Stomach smooth muscle (tissue), 2 donors: ENCODE measurements at regions not wholly inside any gene's neighbourhood (a gene's known extent, or its start where the extent isn't known, plus 50 kb on each side); places are given as distances from the start of the nearest gene placed in this dataset.
"Not testable (repeated sequence)": the region's sequence is repeated elsewhere in the genome, so short reads cannot be mapped to it uniquely, and the experiment has no call there.

ENCODE experiments used
- H3K27ac ChIP-seq: one replicate; pipeline ENCODE4 v1.7.0; 2013; ENCODE audit warnings: mild to moderate bottlenecking, low read length, inconsistent platforms
- H3K27me3 ChIP-seq, 2 donors: one replicate each; pipeline ENCODE4 v1.7.0; 2013; ENCODE audit warnings: low read length in 2 of 2; ENCODE audit not compliant: insufficient read depth in 2 of 2, control insufficient read depth in 1 of 2
- H3K36me3 ChIP-seq, 2 donors: one replicate each; pipeline ENCODE4 v1.7.0; 2013; ENCODE audit warnings: low read length in 2 of 2; ENCODE audit not compliant: control insufficient read depth in 2 of 2, insufficient read depth in 2 of 2
- H3K4me1 ChIP-seq: one replicate; pipeline ENCODE4 v1.7.0; 2013; ENCODE audit warnings: low read length; ENCODE audit not compliant: control insufficient read depth, insufficient read depth
- H3K4me3 ChIP-seq, 2 donors: one replicate each; pipeline ENCODE4 v1.7.0; 2013; ENCODE audit warnings: low read length in 2 of 2
- H3K9ac ChIP-seq, 2 donors: one replicate each; pipeline ENCODE4 v1.7.0; 2013; ENCODE audit warnings: low read length in 2 of 2, mild to moderate bottlenecking in 1 of 2
- H3K9me3 ChIP-seq, 2 donors: one replicate each; pipeline ENCODE4 v1.7.0; 2013; ENCODE audit warnings: low read length in 2 of 2; ENCODE audit not compliant: control insufficient read depth in 2 of 2
- donor health status: healthy.
- donor health status: Pancreatic carcinoma.

- Histone ChIP-seq H3K27ac (no peak overlapping the region), H3K4me1 (no peaks in the 10 kb centered on the region), H3K9ac (no peak overlapping the region), H3K9me3 (no peaks in the 10 kb centered on the region), H3K4me3 (no peak overlapping the region), H3K36me3 (no peaks in the 10 kb centered on the region), H3K27me3 (no peaks in the 10 kb centered on the region)
Observed at GRCh38 chr11:21711341-21711740, 481.5 kb upstream of the ANO5 start.

GRCh38 chr11:21723678-21724077 is 469.2 kb upstream of the ANO5 start:
- Histone ChIP-seq H3K4me3 (no peak overlapping the region), H3K9me3 (no peaks in the 10 kb centered on the region), H3K36me3 (no peaks in the 10 kb centered on the region), H3K4me1 (peaks cover 2% of the 10 kb centered on the region), H3K27me3 (no peaks in the 10 kb centered on the region), H3K27ac (no peak overlapping the region), H3K9ac (no peak overlapping the region)

GRCh38 chr11:21727102-21727501 is 465.8 kb upstream of the ANO5 start:
- no peaks in the 10 kb centered on the region for H3K36me3 ChIP-seq
- no peak overlapping the region for H3K9ac ChIP-seq
- peaks cover 3 to 6% of the 10 kb centered on the region in 2 donors for H3K9me3 ChIP-seq
- peaks cover 2% of the 10 kb centered on the region for H3K4me1 ChIP-seq
- no peak overlapping the region for H3K4me3 ChIP-seq
- no peaks in the 10 kb centered on the region for H3K27me3 ChIP-seq
- H3K27ac ChIP-seq, result no peak overlapping the region

- H3K4me1 ChIP-seq, result no peaks in the 10 kb centered on the region
- peaks cover 0 to 4% of the 10 kb centered on the region in 2 donors for H3K9me3 ChIP-seq
- no peak overlapping the region for H3K27ac ChIP-seq
- H3K27me3 ChIP-seq, result no peaks in the 10 kb centered on the region
- H3K9ac ChIP-seq, result no peak overlapping the region
- H3K4me3 ChIP-seq, result no peak overlapping the region
- H3K36me3 ChIP-seq, result no peaks in the 10 kb centered on the region
Observed at GRCh38 chr11:21736404-21736803, 456.5 kb upstream of the ANO5 start.

GRCh38 chr11:21752475-21753243 is 440.2 kb upstream of the ANO5 start:
- not testable (repeated sequence) for H3K4me1 ChIP-seq, H3K9me3 ChIP-seq, H3K4me3 ChIP-seq, H3K9ac ChIP-seq, H3K36me3 ChIP-seq, H3K27me3 ChIP-seq, H3K27ac ChIP-seq

- not testable (repeated sequence) for H3K9me3 ChIP-seq, H3K4me1 ChIP-seq, H3K27me3 ChIP-seq, H3K4me3 ChIP-seq, H3K27ac ChIP-seq, H3K9ac ChIP-seq, H3K36me3 ChIP-seq
Observed at GRCh38 chr11:21753244-21753767, 439.6 kb upstream of the ANO5 start.

GRCh38 chr11:21761000-21761399 is 431.9 kb upstream of the ANO5 start:
- H3K9me3 ChIP-seq, result peaks cover 0 to 8% of the 10 kb centered on the region in 2 donors
- no peaks in the 10 kb centered on the region for H3K27me3 ChIP-seq
- no peak overlapping the region for H3K9ac ChIP-seq

DNA sequence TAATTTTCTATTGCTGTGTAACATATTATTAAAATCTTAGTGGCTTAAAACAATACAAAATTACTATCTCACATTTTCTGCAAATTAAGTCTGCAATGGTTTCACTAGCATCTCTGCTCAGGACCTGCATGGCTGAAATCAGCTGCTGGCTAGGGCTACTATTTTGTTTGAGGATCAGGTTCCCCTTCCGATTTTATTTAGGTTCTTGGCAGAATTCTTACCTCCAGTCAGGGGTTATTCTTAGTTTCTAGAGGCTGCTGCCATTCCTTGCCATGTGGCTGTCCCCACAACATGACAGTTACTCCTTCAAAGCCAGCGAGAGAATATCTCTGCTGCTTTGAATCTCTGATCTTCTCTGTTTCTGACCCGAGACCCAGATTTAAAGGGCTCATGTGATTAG is 424.5 kb upstream of the ANO5 start:
- H3K27me3 ChIP-seq, result no peaks in the 10 kb centered on the region
- H3K9me3 ChIP-seq, result peaks cover 0 to 4% of the 10 kb centered on the region in 2 donors
- no peaks in the 10 kb centered on the region for H3K36me3 ChIP-seq
- no peaks in the 10 kb centered on the region for H3K4me1 ChIP-seq
- H3K27ac ChIP-seq, result no peak overlapping the region
- H3K9ac ChIP-seq, result no peak overlapping the region
- H3K4me3 ChIP-seq, result no peak overlapping the region

More at GRCh38 chr11:21761000-21761399, 431.9 kb upstream of the ANO5 start:
- Histone ChIP-seq H3K4me3 (no peak overlapping the region), H3K27ac (no peak overlapping the region), H3K36me3 (no peaks in the 10 kb centered on the region), H3K4me1 (no peaks in the 10 kb centered on the region)

GRCh38 chr11:21769188-21769587 is 423.7 kb upstream of the ANO5 start:
- Histone ChIP-seq H3K27ac (no peak overlapping the region), H3K9me3 (peaks cover 0 to 4% of the 10 kb centered on the region in 2 donors), H3K36me3 (no peaks in the 10 kb centered on the region), H3K27me3 (no peaks in the 10 kb centered on the region), H3K4me3 (no peak overlapping the region), H3K4me1 (peaks cover under 1% of the 10 kb centered on the region), H3K9ac (no peak overlapping the region)

DNA sequence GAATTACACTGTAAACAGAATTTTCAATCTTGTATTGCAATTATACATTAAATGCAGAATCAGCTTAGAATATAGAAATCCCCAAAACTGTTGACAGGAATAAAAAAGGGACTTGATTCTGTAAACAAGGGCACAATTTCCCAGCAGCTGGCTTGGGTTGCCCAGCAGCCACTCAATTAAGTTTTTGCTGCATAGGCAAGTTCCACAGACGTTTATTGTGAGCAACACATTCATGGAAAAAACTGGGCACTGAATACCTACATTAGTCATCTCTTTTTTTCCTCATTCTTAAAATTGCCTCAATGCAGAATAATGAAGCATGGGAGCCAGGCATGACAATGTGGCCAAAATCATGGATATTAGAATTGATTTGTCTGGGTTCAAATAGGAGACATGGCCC is 421.8 kb upstream of the ANO5 start:
- Histone ChIP-seq H3K27ac (no peak overlapping the region), H3K36me3 (no peaks in the 10 kb centered on the region), H3K9me3 (peaks cover 0 to 4% of the 10 kb centered on the region in 2 donors), H3K27me3 (no peaks in the 10 kb centered on the region), H3K9ac (no peak overlapping the region), H3K4me1 (peaks cover 3% of the 10 kb centered on the region), H3K4me3 (no peak overlapping the region)

DNA sequence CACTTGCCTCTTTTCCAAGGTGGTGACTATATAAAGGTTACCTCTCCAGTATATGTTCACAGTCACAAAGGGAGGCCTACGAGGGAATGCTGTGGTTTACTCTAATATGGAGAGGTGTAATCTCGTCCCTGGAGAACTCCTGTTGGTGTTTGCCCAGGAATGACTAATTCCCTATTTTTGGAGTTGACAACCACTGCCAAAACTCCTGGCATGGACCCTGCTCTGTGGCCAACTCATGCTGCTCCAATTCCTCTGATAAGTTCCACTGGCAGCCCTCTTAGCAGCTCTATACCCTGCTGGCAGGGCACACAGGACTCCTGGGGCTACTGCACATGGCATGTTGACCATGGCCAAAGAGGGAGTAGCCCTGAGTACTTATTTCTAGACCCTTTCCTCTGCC is 418.7 kb upstream of the ANO5 start:
- H3K4me3 ChIP-seq, result no peak overlapping the region
- H3K27ac ChIP-seq, result no peak overlapping the region
- peaks cover 0 to 4% of the 10 kb centered on the region in 2 donors for H3K9me3 ChIP-seq
- H3K27me3 ChIP-seq, result no peaks in the 10 kb centered on the region
- no peaks in the 10 kb centered on the region for H3K36me3 ChIP-seq
- H3K9ac ChIP-seq, result no peak overlapping the region
- peaks cover 3% of the 10 kb centered on the region for H3K4me1 ChIP-seq
